HL-60 (cell line): ENCODE measurements at regions not wholly inside any gene's neighbourhood (a gene's known extent, or its start where the extent isn't known, plus 50 kb on each side); places are given as distances from the start of the nearest gene placed in this dataset.
"Not testable (repeated sequence)": the region's sequence is repeated elsewhere in the genome, so short reads cannot be mapped to it uniquely, and the experiment has no call there.

Experiments
- DNase-seq, 2 experiments: peaks; one replicate each; pipeline ENCODE4 v3.0.0-alpha.2; 2010 to 2020; ENCODE audit warnings: low read depth in 1 of 2, low spot score in 1 of 2
- H3K27ac ChIP-seq: fragments of 250-450 bp; sonication (Bioruptor Pico); replicated peaks from 2 replicates; pipeline ENCODE4 v1.5.1; 2020; ENCODE audit warnings: mild to moderate bottlenecking, moderate library complexity
- H3K27me3 ChIP-seq: fragments of 250-450 bp; sonication (Bioruptor Pico); 2 replicates; pipeline ENCODE4 v1.5.1; 2021; ENCODE audit warnings: mild to moderate bottlenecking, moderate library complexity; ENCODE audit not compliant: insufficient read depth, poor library complexity, severe bottlenecking
- H3K4me3 ChIP-seq: replicated peaks from 2 replicates; pipeline ENCODE4 v1.5.1; 2011; ENCODE audit warnings: mild to moderate bottlenecking, control low read depth, low read length; ENCODE audit not compliant: insufficient read depth
- CTCF ChIP-seq: IDR thresholded peaks from one replicate; pipeline ENCODE4 v1.5.1; 2011; ENCODE audit warnings: low read length, control low read depth, inconsistent platforms; ENCODE audit not compliant: insufficient read depth
- GABPA ChIP-seq: IDR thresholded peaks from 2 replicates; pipeline ENCODE4 v1.6.1; 2012; ENCODE audit warnings: low read depth
- POLR2AphosphoS5 ChIP-seq: IDR thresholded peaks from 2 replicates; pipeline ENCODE4 v1.6.1; 2012; ENCODE audit warnings: low read depth
- SPI1 ChIP-seq: IDR thresholded peaks from 2 replicates; pipeline ENCODE4 v1.6.1; 2012; ENCODE audit warnings: low read depth, mild to moderate bottlenecking, borderline replicate concordance
- TF ChIP-seq, protein P1 (sequence below): IDR thresholded peaks from 2 replicates; pipeline ENCODE4 v1.6.1; 2012; ENCODE audit warnings: low read depth; ENCODE audit not compliant: insufficient replicate concordance

DNA sequence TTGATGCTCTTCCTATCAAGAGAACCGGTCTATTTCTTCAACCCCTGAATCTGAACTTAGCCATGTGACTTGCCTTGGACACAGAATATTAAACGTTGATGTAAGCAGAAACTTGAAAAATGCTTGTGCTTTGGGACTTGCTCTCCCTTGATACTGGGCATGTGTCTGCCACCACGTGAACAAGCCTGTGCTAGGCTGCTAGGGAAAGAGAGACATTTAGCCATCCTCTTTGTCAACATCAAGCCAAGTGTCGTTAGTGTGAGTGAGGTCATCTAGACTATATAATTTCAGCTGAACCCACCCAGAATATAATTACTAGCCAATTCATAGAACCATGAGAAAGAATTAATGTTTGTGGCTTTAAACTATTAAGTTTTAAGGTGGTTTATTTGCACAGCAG, 98.2 kb upstream of the TRHDE start:
- TF ChIP-seq, protein P1, sequence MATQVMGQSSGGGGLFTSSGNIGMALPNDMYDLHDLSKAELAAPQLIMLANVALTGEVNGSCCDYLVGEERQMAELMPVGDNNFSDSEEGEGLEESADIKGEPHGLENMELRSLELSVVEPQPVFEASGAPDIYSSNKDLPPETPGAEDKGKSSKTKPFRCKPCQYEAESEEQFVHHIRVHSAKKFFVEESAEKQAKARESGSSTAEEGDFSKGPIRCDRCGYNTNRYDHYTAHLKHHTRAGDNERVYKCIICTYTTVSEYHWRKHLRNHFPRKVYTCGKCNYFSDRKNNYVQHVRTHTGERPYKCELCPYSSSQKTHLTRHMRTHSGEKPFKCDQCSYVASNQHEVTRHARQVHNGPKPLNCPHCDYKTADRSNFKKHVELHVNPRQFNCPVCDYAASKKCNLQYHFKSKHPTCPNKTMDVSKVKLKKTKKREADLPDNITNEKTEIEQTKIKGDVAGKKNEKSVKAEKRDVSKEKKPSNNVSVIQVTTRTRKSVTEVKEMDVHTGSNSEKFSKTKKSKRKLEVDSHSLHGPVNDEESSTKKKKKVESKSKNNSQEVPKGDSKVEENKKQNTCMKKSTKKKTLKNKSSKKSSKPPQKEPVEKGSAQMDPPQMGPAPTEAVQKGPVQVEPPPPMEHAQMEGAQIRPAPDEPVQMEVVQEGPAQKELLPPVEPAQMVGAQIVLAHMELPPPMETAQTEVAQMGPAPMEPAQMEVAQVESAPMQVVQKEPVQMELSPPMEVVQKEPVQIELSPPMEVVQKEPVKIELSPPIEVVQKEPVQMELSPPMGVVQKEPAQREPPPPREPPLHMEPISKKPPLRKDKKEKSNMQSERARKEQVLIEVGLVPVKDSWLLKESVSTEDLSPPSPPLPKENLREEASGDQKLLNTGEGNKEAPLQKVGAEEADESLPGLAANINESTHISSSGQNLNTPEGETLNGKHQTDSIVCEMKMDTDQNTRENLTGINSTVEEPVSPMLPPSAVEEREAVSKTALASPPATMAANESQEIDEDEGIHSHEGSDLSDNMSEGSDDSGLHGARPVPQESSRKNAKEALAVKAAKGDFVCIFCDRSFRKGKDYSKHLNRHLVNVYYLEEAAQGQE = no peak
- no peak for TF ChIP-seq POLR2AphosphoS5
- TF ChIP-seq CTCF = no peak
- no peak for TF ChIP-seq SPI1
- TF ChIP-seq GABPA = no peak
- DNase-seq = no peak
- H3K27me3 ChIP-seq = no peaks in the 10 kb centered on the region
- no peak overlapping the region for H3K4me3 ChIP-seq
- no peak overlapping the region for H3K27ac ChIP-seq

- no peak for DNase-seq
- no peak overlapping the region for H3K27ac ChIP-seq
- no peaks in the 10 kb centered on the region for H3K27me3 ChIP-seq
- no peak for TF ChIP-seq CTCF
- TF ChIP-seq POLR2AphosphoS5 = no peak
- no peak for TF ChIP-seq GABPA
- TF ChIP-seq SPI1 = no peak
- TF ChIP-seq, protein P1 = no peak
- no peak overlapping the region for H3K4me3 ChIP-seq
These were observed 93.9 kb upstream of the TRHDE start for GRCh38 chr12:72178244-72178643.

DNA sequence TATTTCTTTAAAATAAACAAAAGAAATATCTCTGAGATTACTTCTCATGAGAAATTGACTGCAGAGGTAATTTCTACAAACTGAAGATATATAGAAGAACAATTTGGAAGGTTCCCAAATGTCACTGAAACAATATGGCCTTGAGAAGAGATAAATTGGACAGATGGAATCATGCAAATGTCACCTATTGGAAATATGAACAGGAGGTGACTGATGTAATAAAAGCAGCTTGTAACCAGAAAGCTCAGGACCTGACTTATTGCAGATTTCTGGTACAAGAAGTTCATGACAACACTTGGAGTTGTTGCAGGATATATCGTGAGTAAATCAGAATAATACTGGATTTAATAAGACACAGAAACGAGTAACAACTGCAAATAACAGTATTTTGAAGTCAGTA, 93.3 kb upstream of the TRHDE start:
- H3K27me3 ChIP-seq = no peaks in the 10 kb centered on the region
- no peak overlapping the region for H3K27ac ChIP-seq
- H3K4me3 ChIP-seq = no peak overlapping the region
- no peak for DNase-seq
- TF ChIP-seq POLR2AphosphoS5 = no peak

- DNase-seq = no peak
- no peak overlapping the region for H3K4me3 ChIP-seq
- TF ChIP-seq POLR2AphosphoS5 = no peak
- TF ChIP-seq CTCF = no peak
- no peak for TF ChIP-seq GABPA
- TF ChIP-seq, protein P1 = no peak
- TF ChIP-seq SPI1 = no peak
- H3K27ac ChIP-seq = no peak overlapping the region
- no peaks in the 10 kb centered on the region for H3K27me3 ChIP-seq
These were observed 92.3 kb upstream of the TRHDE start for GRCh38 chr12:72179841-72180240.

DNA sequence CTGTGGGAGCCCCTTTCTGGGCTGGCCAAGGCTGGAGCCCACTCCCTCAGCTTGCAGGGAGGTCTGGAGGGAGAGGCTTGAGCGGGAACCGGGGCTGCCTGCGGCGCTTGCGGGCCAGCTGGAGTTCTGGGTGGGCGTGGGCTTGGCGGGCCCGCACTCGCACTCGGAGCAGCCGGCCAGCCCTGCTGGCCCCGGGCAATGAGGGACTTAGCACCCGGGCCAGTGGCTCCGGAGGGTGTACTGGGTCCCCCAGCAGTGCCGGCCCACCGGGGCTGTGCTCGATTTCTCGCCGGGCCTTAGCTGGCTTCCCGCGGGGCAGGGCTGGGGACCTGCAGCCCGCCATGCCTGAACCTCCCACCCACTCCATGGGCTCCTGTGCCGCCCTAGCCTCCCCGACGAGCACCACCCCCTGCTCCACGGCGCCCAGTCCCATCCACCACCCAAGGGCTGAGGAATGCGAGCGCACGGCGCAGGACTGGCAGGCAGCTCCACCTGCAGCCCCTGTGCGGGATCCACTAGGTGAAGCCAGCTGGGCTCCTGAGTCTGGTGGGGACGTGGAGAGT, 87.1 kb upstream of the TRHDE start:
- DNase-seq, H3K4me3 ChIP-seq, H3K27me3 ChIP-seq, H3K27ac ChIP-seq: not testable (repeated sequence)
